ENCODE measurements at regions not wholly inside any gene's neighbourhood (a gene's known extent, or its start where the extent isn't known, plus 50 kb on each side); places are given as distances from the start of the nearest gene placed in this dataset.

DNA sequence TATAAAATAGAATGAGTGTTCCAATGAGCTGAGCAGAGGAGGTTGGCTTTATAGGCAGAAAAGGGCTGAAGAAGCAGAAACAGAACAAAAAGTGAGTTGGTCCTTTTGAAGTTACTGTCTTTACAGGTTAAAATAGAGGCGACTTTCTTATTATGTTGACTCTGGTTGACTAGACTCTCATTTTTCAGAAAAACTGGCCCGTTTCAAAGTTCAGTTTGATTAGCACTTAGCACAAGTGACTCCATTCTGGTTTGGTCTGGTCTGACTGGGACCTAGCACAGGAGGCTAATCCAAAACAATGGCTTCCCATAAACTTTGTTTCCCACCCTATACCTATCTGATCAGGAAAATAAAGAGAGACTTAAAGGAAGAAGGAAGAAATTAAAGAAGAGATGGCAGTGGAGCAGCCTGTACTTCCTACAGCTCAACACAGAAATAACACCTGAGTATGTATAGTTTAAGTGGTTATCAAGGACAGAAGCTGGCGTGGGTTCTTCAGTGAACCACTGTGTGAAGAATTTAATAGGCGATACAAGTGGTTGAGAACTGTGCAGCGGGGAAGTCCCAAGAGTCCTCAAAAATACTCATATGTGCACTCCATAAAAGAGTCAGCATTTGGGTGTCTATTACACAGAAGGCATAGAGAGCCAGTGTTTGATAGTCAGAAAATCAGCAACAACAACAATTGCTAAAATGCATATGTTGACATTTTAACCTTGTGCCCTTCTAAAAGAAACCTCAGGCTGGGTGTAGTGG, 554.8 kb upstream of the HTR2C start:
- TF ChIP-seq, protein P1, sequence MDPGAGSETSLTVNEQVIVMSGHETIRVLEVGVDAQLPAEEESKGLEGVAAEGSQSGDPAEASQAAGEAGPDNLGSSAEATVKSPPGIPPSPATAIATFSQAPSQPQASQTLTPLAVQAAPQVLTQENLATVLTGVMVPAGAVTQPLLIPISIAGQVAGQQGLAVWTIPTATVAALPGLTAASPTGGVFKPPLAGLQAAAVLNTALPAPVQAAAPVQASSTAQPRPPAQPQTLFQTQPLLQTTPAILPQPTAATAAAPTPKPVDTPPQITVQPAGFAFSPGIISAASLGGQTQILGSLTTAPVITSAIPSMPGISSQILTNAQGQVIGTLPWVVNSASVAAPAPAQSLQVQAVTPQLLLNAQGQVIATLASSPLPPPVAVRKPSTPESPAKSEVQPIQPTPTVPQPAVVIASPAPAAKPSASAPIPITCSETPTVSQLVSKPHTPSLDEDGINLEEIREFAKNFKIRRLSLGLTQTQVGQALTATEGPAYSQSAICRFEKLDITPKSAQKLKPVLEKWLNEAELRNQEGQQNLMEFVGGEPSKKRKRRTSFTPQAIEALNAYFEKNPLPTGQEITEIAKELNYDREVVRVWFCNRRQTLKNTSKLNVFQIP (CRISPR knock-in tag; IDR thresholded peaks at IDR 0.05; ENCODE audit: borderline replicate concordance, low read depth) = no peak
- TF ChIP-seq ZFP30 (CRISPR knock-in tag; IDR thresholded peaks at IDR 0.05) = no peak
- TF ChIP-seq, protein P2, sequence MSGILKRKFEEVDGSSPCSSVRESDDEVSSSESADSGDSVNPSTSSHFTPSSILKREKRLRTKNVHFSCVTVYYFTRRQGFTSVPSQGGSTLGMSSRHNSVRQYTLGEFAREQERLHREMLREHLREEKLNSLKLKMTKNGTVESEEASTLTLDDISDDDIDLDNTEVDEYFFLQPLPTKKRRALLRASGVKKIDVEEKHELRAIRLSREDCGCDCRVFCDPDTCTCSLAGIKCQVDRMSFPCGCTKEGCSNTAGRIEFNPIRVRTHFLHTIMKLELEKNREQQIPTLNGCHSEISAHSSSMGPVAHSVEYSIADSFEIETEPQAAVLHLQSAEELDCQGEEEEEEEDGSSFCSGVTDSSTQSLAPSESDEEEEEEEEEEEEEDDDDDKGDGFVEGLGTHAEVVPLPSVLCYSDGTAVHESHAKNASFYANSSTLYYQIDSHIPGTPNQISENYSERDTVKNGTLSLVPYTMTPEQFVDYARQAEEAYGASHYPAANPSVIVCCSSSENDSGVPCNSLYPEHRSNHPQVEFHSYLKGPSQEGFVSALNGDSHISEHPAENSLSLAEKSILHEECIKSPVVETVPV (CRISPR knock-in tag; IDR thresholded peaks at IDR 0.05) = no peak
- TF ChIP-seq, protein P3, sequence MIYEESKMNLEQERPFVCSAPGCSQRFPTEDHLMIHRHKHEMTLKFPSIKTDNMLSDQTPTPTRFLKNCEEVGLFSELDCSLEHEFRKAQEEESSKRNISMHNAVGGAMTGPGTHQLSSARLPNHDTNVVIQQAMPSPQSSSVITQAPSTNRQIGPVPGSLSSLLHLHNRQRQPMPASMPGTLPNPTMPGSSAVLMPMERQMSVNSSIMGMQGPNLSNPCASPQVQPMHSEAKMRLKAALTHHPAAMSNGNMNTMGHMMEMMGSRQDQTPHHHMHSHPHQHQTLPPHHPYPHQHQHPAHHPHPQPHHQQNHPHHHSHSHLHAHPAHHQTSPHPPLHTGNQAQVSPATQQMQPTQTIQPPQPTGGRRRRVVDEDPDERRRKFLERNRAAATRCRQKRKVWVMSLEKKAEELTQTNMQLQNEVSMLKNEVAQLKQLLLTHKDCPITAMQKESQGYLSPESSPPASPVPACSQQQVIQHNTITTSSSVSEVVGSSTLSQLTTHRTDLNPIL (CRISPR knock-in tag; IDR thresholded peaks at IDR 0.05; ENCODE audit: low read depth) = no peak
- TF ChIP-seq, protein P4, sequence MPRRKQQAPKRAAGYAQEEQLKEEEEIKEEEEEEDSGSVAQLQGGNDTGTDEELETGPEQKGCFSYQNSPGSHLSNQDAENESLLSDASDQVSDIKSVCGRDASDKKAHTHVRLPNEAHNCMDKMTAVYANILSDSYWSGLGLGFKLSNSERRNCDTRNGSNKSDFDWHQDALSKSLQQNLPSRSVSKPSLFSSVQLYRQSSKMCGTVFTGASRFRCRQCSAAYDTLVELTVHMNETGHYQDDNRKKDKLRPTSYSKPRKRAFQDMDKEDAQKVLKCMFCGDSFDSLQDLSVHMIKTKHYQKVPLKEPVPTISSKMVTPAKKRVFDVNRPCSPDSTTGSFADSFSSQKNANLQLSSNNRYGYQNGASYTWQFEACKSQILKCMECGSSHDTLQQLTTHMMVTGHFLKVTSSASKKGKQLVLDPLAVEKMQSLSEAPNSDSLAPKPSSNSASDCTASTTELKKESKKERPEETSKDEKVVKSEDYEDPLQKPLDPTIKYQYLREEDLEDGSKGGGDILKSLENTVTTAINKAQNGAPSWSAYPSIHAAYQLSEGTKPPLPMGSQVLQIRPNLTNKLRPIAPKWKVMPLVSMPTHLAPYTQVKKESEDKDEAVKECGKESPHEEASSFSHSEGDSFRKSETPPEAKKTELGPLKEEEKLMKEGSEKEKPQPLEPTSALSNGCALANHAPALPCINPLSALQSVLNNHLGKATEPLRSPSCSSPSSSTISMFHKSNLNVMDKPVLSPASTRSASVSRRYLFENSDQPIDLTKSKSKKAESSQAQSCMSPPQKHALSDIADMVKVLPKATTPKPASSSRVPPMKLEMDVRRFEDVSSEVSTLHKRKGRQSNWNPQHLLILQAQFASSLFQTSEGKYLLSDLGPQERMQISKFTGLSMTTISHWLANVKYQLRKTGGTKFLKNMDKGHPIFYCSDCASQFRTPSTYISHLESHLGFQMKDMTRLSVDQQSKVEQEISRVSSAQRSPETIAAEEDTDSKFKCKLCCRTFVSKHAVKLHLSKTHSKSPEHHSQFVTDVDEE (CRISPR knock-in tag; IDR thresholded peaks at IDR 0.05) = no peak
- TF ChIP-seq TCF4 (CRISPR knock-in tag; IDR thresholded peaks at IDR 0.05; ENCODE audit: borderline replicate concordance) = no peak
- TF ChIP-seq GLIS3 (CRISPR knock-in tag; IDR thresholded peaks at IDR 0.05) = no peak
- TF ChIP-seq ARNTL (CRISPR knock-in tag; IDR thresholded peaks at IDR 0.05; ENCODE audit: borderline replicate concordance, low read depth) = no peak
- no peak for ATAC-seq

DNA sequence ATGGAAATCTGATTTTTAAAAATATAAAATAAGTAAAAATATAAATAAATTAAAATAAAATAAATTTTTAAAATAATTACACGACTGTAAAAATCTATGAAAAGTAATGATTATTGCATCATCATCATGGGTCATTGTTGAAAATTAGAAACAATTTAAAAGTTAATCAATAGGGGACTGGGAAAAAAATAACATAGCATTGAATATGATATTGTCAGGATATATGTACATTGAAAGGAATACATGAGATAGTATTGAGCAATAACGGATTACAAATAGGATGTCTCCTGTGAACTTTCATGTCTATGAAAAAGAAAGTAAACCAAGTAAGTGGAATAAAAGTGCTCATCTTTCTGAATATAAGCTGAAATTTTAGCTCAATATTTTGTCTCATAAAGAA, 566.8 kb upstream of the HTR2C start:
- TF ChIP-seq SNAI2 (CRISPR knock-in tag; IDR thresholded peaks at IDR 0.05) (no peak), GLIS3 (CRISPR knock-in tag; IDR thresholded peaks at IDR 0.05) (no peak), OSR1 (CRISPR knock-in tag; IDR thresholded peaks at IDR 0.05) (no peak), ZFP30 (CRISPR knock-in tag; IDR thresholded peaks at IDR 0.05) (no peak), ZNF565 (CRISPR knock-in tag; conservative IDR thresholded peaks at IDR 0.05; ENCODE audit: low read depth) (no peak), ZNF8 (CRISPR knock-in tag; IDR thresholded peaks at IDR 0.05) (no peak)
- TF ChIP-seq, protein P2 (CRISPR knock-in tag; IDR thresholded peaks at IDR 0.05) = no peak
- TF ChIP-seq, protein P4 (CRISPR knock-in tag; IDR thresholded peaks at IDR 0.05) = no peak
- ATAC-seq = no peak

DNA sequence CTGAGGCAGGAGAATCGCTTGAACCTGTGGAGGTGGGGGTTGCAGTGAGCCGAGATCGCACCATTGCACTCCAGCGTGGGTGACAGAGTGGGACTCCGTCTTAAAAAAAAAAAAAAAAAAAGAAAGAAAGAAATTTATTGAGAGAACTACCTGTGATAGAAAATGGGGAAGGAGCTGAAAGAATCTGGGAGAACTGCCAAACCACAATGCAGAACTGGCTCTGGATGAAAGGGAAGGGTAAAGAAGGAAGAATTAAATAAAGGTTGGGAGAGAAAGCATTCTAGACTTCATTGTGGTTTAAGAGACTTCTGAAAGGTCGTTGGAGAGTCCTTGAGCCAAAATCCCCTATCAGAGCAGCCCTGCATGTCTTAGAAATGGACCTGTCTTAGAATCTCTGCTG, 567.9 kb upstream of the HTR2C start:
- no peak for ATAC-seq
- no peak for TF ChIP-seq ZNF8 (CRISPR knock-in tag; IDR thresholded peaks at IDR 0.05)
- no peak for TF ChIP-seq ISL1 (CRISPR knock-in tag; IDR thresholded peaks at IDR 0.05)
- no peak for TF ChIP-seq ARNTL (CRISPR knock-in tag; IDR thresholded peaks at IDR 0.05; ENCODE audit: borderline replicate concordance, low read depth)

DNA sequence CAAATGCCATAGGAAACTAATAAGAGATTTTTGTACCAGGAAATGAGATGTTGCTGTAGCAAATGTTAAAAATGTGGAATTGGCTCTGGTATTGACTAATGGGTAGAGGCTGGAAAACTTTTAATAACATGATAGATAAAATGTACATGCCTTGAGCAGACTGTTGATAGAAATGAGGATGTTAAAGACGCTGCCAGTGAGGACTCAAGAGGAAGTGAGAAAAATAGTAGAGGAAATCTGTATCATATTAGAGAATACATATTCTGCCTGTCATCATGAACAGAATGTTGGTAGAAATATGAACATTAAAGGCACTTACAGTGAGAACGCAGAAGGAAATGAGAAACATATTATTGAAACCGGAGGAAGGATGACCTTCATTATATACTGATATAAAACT, 577.2 kb upstream of the HTR2C start:
- TF ChIP-seq BACH2 (CRISPR knock-in tag; IDR thresholded peaks at IDR 0.05; ENCODE audit: borderline replicate concordance) (no peak), ARNTL (CRISPR knock-in tag; IDR thresholded peaks at IDR 0.05; ENCODE audit: borderline replicate concordance, low read depth) (no peak), TOX (CRISPR knock-in tag; IDR thresholded peaks at IDR 0.05; ENCODE audit: borderline replicate concordance) (no peak), ZNF8 (CRISPR knock-in tag; IDR thresholded peaks at IDR 0.05) (no peak), OSR1 (CRISPR knock-in tag; IDR thresholded peaks at IDR 0.05) (no peak), ZFP3 (CRISPR knock-in tag; IDR thresholded peaks at IDR 0.05) (no peak), RARB (CRISPR knock-in tag; IDR thresholded peaks at IDR 0.05) (no peak), ZNF565 (CRISPR knock-in tag; conservative IDR thresholded peaks at IDR 0.05; ENCODE audit: low read depth) (no peak), CSDC2 (CRISPR knock-in tag; IDR thresholded peaks at IDR 0.05) (no peak)
- TF ChIP-seq, protein P5, sequence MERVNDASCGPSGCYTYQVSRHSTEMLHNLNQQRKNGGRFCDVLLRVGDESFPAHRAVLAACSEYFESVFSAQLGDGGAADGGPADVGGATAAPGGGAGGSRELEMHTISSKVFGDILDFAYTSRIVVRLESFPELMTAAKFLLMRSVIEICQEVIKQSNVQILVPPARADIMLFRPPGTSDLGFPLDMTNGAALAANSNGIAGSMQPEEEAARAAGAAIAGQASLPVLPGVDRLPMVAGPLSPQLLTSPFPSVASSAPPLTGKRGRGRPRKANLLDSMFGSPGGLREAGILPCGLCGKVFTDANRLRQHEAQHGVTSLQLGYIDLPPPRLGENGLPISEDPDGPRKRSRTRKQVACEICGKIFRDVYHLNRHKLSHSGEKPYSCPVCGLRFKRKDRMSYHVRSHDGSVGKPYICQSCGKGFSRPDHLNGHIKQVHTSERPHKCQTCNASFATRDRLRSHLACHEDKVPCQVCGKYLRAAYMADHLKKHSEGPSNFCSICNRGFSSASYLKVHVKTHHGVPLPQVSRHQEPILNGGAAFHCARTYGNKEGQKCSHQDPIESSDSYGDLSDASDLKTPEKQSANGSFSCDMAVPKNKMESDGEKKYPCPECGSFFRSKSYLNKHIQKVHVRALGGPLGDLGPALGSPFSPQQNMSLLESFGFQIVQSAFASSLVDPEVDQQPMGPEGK (CRISPR knock-in tag; IDR thresholded peaks at IDR 0.05; ENCODE audit: borderline replicate concordance) = no peak
- TF ChIP-seq, protein P3 (CRISPR knock-in tag; IDR thresholded peaks at IDR 0.05; ENCODE audit: low read depth) = no peak
- ATAC-seq = no peak

Data from SK-N-SH treated with all-trans-retinoic acid at 6 μM for 48 hours (cell line).